PFSK-1 (cell line): ENCODE measurements at regions not wholly inside any gene's neighbourhood (a gene's known extent, or its start where the extent isn't known, plus 50 kb on each side); places are given as distances from the start of the nearest gene placed in this dataset.

Experiments used
- FOXP2 ChIP-seq: optimal IDR thresholded peaks from 2 replicates; pipeline ENCODE3; 2011; ENCODE audit warnings: borderline replicate concordance, control low read depth, inconsistent platforms; ENCODE audit not compliant: insufficient read depth; ENCODE audit errors: extremely low read length, extremely low read depth
- POLR2AphosphoS5 ChIP-seq: IDR thresholded peaks from 2 replicates; pipeline ENCODE4 v1.6.1; 2012; ENCODE audit warnings: low read depth, mild to moderate bottlenecking, control low read depth, low read length, moderate library complexity
- REST ChIP-seq, 2 experiments: IDR thresholded peaks; 2 replicates each; pipeline versions ENCODE4 v1.6.1 to v1.8.0; 2011 to 2012; ENCODE audit warnings: low read depth in 2 of 2, low read length in 2 of 2, control low read depth in 1 of 2, inconsistent platforms in 1 of 2, mild to moderate bottlenecking in 1 of 2, moderate library complexity in 1 of 2; ENCODE audit not compliant: insufficient read depth in 1 of 2
- SIN3A ChIP-seq: IDR thresholded peaks from 2 replicates; pipeline ENCODE4 v1.6.1; 2012; ENCODE audit warnings: mild to moderate bottlenecking, low read length, moderate library complexity, borderline replicate concordance; ENCODE audit not compliant: insufficient read depth
- TAF1 ChIP-seq: IDR thresholded peaks from 2 replicates; pipeline ENCODE4 v1.6.1; 2012; ENCODE audit warnings: low read length, control low read depth, borderline replicate concordance; ENCODE audit not compliant: insufficient read depth

GRCh38 chr1:87505391-87505983 lies 176.8 kb downstream of the LMO4 start:
- TF ChIP-seq TAF1 (no peak), POLR2AphosphoS5 (no peak), FOXP2 (no peak), REST (IDR thresholded peaks at IDR 0.05; ENCODE audit: insufficient read depth in 1 of 2, low read depth in 2 of 2, low read length in 2 of 2) (no peak), SIN3A (no peak)
